H1 (cell line): ENCODE measurements at regions not wholly inside any gene's neighbourhood (a gene's known extent, or its start where the extent isn't known, plus 50 kb on each side); places are given as distances from the start of the nearest gene placed in this dataset.

Experiments
- CHD7 ChIP-seq: fragments of 300-600 bp; sonication (generic); IDR thresholded peaks from 2 replicates; pipeline ENCODE4 v1.7.1; 2012; ENCODE audit warnings: low read length, moderate library complexity, mild to moderate bottlenecking, inconsistent platforms; ENCODE audit not compliant: insufficient replicate concordance
- SAP30 ChIP-seq: fragments of 300-600 bp; sonication (generic); IDR thresholded peaks from 2 replicates; pipeline ENCODE4 v1.7.1; 2012; ENCODE audit warnings: low read length, moderate library complexity, mild to moderate bottlenecking, inconsistent platforms; ENCODE audit not compliant: insufficient read depth, insufficient replicate concordance
- ZNF274 ChIP-seq: IDR thresholded peaks from 2 replicates; pipeline ENCODE4 v1.7.0; 2012; ENCODE audit warnings: low read length, borderline replicate concordance; ENCODE audit errors: extremely low read depth

GRCh38 chr7:113421696-113422330, 303.5 kb upstream of the SMIM30 start (continued):
- no peak for TF ChIP-seq CHD7
- no peak for TF ChIP-seq SAP30
- TF ChIP-seq ZNF274: no peak
- TF ChIP-seq, all 59 proteins: peak for 10
